Mesothelial cell of epicardium (in vitro differentiated cells): ENCODE measurements at regions not wholly inside any gene's neighbourhood (a gene's known extent, or its start where the extent isn't known, plus 50 kb on each side); places are given as distances from the start of the nearest gene placed in this dataset.

Source experiments
- DNase-seq, 2 experiments: peaks; one replicate each; pipeline ENCODE4 v3.0.0; 2021; ENCODE audit warnings: low spot score in 2 of 2; ENCODE audit not compliant: unreplicated experiment in 2 of 2
- H3K27ac Mint-ChIP-seq: 2 replicates; pipeline ENCODE4 v1.8.0; 2021; ENCODE audit warnings: mixed read lengths
- H3K27me3 Mint-ChIP-seq: 2 replicates; pipeline ENCODE4 v1.8.0; 2021; ENCODE audit warnings: low read depth, mixed read lengths
- H3K36me3 Mint-ChIP-seq: 2 replicates; pipeline ENCODE4 v1.8.0; 2021; ENCODE audit warnings: mixed read lengths
- H3K4me1 Mint-ChIP-seq: 2 replicates; pipeline ENCODE4 v1.8.0; 2021; ENCODE audit warnings: mixed read lengths
- H3K4me3 Mint-ChIP-seq: 2 replicates; pipeline ENCODE4 v1.8.0; 2021; ENCODE audit warnings: mild to moderate bottlenecking, moderate library complexity, mixed read lengths
- H3K9me3 Mint-ChIP-seq: 2 replicates; pipeline ENCODE4 v1.8.0; 2021; ENCODE audit warnings: mixed read lengths
- CTCF ChIP-seq: fragments of 200-600 bp; sonication (generic); IDR thresholded peaks from one replicate; pipeline ENCODE4 v1.5.0; 2021; ENCODE audit warnings: antibody characterized with exemption; ENCODE audit not compliant: unreplicated experiment

GRCh38 chr1:106785176-106785575, 271.3 kb upstream of the PRMT6 start:
- Mint-ChIP-seq H3K9me3 (no peaks in the 10 kb centered on the region), H3K36me3 (no peaks in the 10 kb centered on the region), H3K27me3 (peaks cover 17% of the 10 kb centered on the region), H3K27ac (no peak overlapping the region), H3K4me1 (no peaks in the 10 kb centered on the region), H3K4me3 (no peak overlapping the region)
- no peak for DNase-seq
- TF ChIP-seq CTCF: no peak

- peaks cover 7% of the 10 kb centered on the region for H3K27me3 Mint-ChIP-seq
- H3K36me3 Mint-ChIP-seq: no peaks in the 10 kb centered on the region
- no peaks in the 10 kb centered on the region for H3K4me1 Mint-ChIP-seq
- no peaks in the 10 kb centered on the region for H3K9me3 Mint-ChIP-seq
- no peak for DNase-seq
- no peak for TF ChIP-seq CTCF
- H3K27ac Mint-ChIP-seq: no peak overlapping the region
- H3K4me3 Mint-ChIP-seq: no peak overlapping the region
These were observed 269.0 kb upstream of the PRMT6 start for GRCh38 chr1:106787520-106787919.

- Mint-ChIP-seq H3K27me3 (peaks cover 7% of the 10 kb centered on the region), H3K9me3 (no peaks in the 10 kb centered on the region), H3K4me3 (no peak overlapping the region), H3K4me1 (peaks cover 4% of the 10 kb centered on the region), H3K27ac (no peak overlapping the region), H3K36me3 (no peaks in the 10 kb centered on the region)
- no peak for DNase-seq
- TF ChIP-seq CTCF: no peak
These were observed 266.8 kb upstream of the PRMT6 start for GRCh38 chr1:106789686-106790085.

- no peak overlapping the region for H3K4me3 Mint-ChIP-seq
- H3K9me3 Mint-ChIP-seq: no peaks in the 10 kb centered on the region
- no peak for DNase-seq
- no peak overlapping the region for H3K27ac Mint-ChIP-seq
- H3K4me1 Mint-ChIP-seq: peaks cover 4% of the 10 kb centered on the region
- H3K27me3 Mint-ChIP-seq: peaks cover 7% of the 10 kb centered on the region
- H3K36me3 Mint-ChIP-seq: no peaks in the 10 kb centered on the region
- TF ChIP-seq CTCF: no peak
These were observed 265.4 kb upstream of the PRMT6 start for GRCh38 chr1:106791041-106791440.

- TF ChIP-seq CTCF: no peak
- Mint-ChIP-seq H3K4me3 (no peak overlapping the region), H3K27me3 (no peaks in the 10 kb centered on the region), H3K9me3 (no peaks in the 10 kb centered on the region), H3K4me1 (peaks cover 4% of the 10 kb centered on the region), H3K36me3 (no peaks in the 10 kb centered on the region), H3K27ac (no peak overlapping the region)
- no peak for DNase-seq
These were observed 262.8 kb upstream of the PRMT6 start for GRCh38 chr1:106793651-106794050.

- no peaks in the 10 kb centered on the region for H3K27me3 Mint-ChIP-seq
- H3K4me3 Mint-ChIP-seq: no peak overlapping the region
- H3K27ac Mint-ChIP-seq: no peak overlapping the region
- no peaks in the 10 kb centered on the region for H3K36me3 Mint-ChIP-seq
- H3K9me3 Mint-ChIP-seq: no peaks in the 10 kb centered on the region
- DNase-seq: no peak
- H3K4me1 Mint-ChIP-seq: peaks cover under 1% of the 10 kb centered on the region
- no peak for TF ChIP-seq CTCF
These were observed 257.5 kb upstream of the PRMT6 start for GRCh38 chr1:106798991-106799390.
